ENCODE measurements at regions not wholly inside any gene's neighbourhood (a gene's known extent, or its start where the extent isn't known, plus 50 kb on each side); places are given as distances from the start of the nearest gene placed in this dataset.
"Not testable (repeated sequence)": the region's sequence is repeated elsewhere in the genome, so short reads cannot be mapped to it uniquely, and the experiment has no call there.

GRCh38 chr21:38999161-38999560, 184.1 kb downstream of the PSMG1 start:
- Histone ChIP-seq H4K8ac (ENCODE audit: low read depth in 2 of 2, low read length in 2 of 2) (no peak overlapping the region), H3K79me1 (ENCODE audit: low read depth in 1 of 2, low read length in 2 of 2) (no peaks in the 10 kb centered on the region), H3K4me1 (ENCODE audit: control insufficient read depth, insufficient read depth, low read length) (peaks cover 15% of the 10 kb centered on the region), H3K18ac (ENCODE audit: low read depth, low read length) (no peak overlapping the region), H4K20me1 (ENCODE audit: insufficient read depth, low read length) (no peaks in the 10 kb centered on the region), H3K4me3 (ENCODE audit: insufficient read depth, low read depth, low read length) (no peak overlapping the region), H3K27ac (ENCODE audit: insufficient read depth, low read length) (no peak overlapping the region), H3K27me3 (ENCODE audit: control insufficient read depth, insufficient read depth, low read length) (no peaks in the 10 kb centered on the region), H3K36me3 (ENCODE audit: control insufficient read depth, insufficient read depth, low read length) (no peaks in the 10 kb centered on the region), H2AK5ac (ENCODE audit: low read depth, low read length) (no peak overlapping the region), H4K91ac (ENCODE audit: insufficient read depth, low read depth, low read length) (no peak overlapping the region), H2AFZ (replicated peaks; ENCODE audit: low read length, poor library complexity) (no peak overlapping the region), H2BK120ac (ENCODE audit: low read depth, low read length) (0 out of 2 replicates have a peak overlapping the region, but pooled peaks have one; percentile 14), H2BK15ac (ENCODE audit: low read depth, low read length) (no peak overlapping the region), H2BK20ac (ENCODE audit: low read depth, low read length) (no peak overlapping the region), H3K9me1 (ENCODE audit: insufficient read depth, low read length) (peaks cover 19% of the 10 kb centered on the region), H3K4me2 (ENCODE audit: low read depth, low read length) (no peak overlapping the region), H3K56ac (ENCODE audit: extremely low read depth, insufficient read depth, low read length) (no peak overlapping the region), H3K4ac (ENCODE audit: low read depth, low read length) (no peak overlapping the region), H3K23ac (ENCODE audit: low read depth, low read length) (no peak overlapping the region), H3K9me3 (ENCODE audit: control insufficient read depth, insufficient read depth, low read length) (no peaks in the 10 kb centered on the region), H3K14ac (replicated peaks; ENCODE audit: low read depth, low read length) (0 out of 2 replicates have a peak overlapping the region, but pooled peaks have one; percentile 31), H2BK5ac (ENCODE audit: low read depth, low read length, poor library complexity, severe bottlenecking) (no peak overlapping the region), H3K9ac (ENCODE audit: low read depth, low read length) (no peak overlapping the region), H4K5ac (ENCODE audit: low read depth, low read length) (no peak overlapping the region), H2AK9ac (replicated peaks; ENCODE audit: low read depth, low read length, poor library complexity) (no peak overlapping the region)
- ATAC-seq (ENCODE audit: low read depth), result peak; percentile 42
- TF ChIP-seq CEBPB (IDR thresholded peaks at IDR 0.05; ENCODE audit: low read depth, low read length) (no peak; the same call in 1 of the 2 replicates), NFE2L2 (IDR thresholded peaks at IDR 0.05; ENCODE audit: low read depth, low read length) (no peak), CHD1 (IDR thresholded peaks at IDR 0.05; ENCODE audit: low read depth, low read length) (no peak), RCOR1 (IDR thresholded peaks at IDR 0.05; ENCODE audit: insufficient replicate concordance, low read length) (no peak), RFX5 (IDR thresholded peaks at IDR 0.05; ENCODE audit: low read depth, low read length) (no peak)
- dilution Hi-C loops (cut with HindIII; ENCODE audit: low sequenced_read_pairs, unreplicated experiment) (no loop called here), intact Hi-C loops (cut with micrococcal nuclease) (no loop called here), in situ Hi-C loops (cut with MboI; ENCODE audit: low sequenced_read_pairs) (no loop called here)
- CTCF ChIA-PET, result no interaction called here
- POLR2A ChIA-PET (ENCODE audit: unreplicated experiment), result no interaction called here
- 20% methylated on average over 1 of the region's 3 CpGs; no CpG with 5 or more reads in 1 of the 2 experiments for WGBS, 2 experiments (ENCODE audit: extremely low coverage in 2 of 2, insufficient read length in 1 of 2)
- BruUV-seq (replicated peaks), result no TSS peak
- peak; percentile 64 for DNase-seq

DNA sequence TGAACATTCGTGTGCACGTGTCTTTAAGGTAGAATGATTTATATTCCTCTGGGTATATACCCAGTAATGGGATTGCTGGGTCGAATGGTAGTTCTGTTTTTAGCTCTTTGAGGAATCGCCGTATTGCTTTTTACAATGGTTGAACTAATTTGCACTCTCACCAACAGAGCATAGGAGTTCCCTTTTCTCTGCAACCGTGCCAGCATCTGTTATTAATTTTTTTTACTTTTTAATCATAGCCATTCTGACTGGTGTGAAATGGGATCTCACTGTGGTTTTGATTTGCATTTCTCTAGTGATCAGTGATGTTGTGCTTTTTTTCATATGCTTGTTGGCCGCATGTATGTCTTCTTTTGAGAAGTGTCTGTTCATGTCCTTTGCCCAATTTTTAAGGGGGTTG, 185.0 kb downstream of the PSMG1 start:
- H3K36me3 ChIP-seq (ENCODE audit: control insufficient read depth, insufficient read depth, low read length); DNase-seq; H3K4me3 ChIP-seq (ENCODE audit: insufficient read depth, low read depth, low read length); H3K4ac ChIP-seq (ENCODE audit: low read depth, low read length); H3K9ac ChIP-seq (ENCODE audit: low read depth, low read length); H3K18ac ChIP-seq (ENCODE audit: low read depth, low read length); H3K27me3 ChIP-seq (ENCODE audit: control insufficient read depth, insufficient read depth, low read length); H2BK120ac ChIP-seq (ENCODE audit: low read depth, low read length); H3K79me1 ChIP-seq (ENCODE audit: low read depth in 1 of 2, low read length in 2 of 2); BruUV-seq (replicated peaks); in situ Hi-C loops (cut with MboI; ENCODE audit: low sequenced_read_pairs); H3K4me2 ChIP-seq (ENCODE audit: low read depth, low read length); H2BK15ac ChIP-seq (ENCODE audit: low read depth, low read length); H4K5ac ChIP-seq (ENCODE audit: low read depth, low read length); H2BK20ac ChIP-seq (ENCODE audit: low read depth, low read length); H3K56ac ChIP-seq (ENCODE audit: extremely low read depth, insufficient read depth, low read length); H3K9me3 ChIP-seq (ENCODE audit: control insufficient read depth, insufficient read depth, low read length); POLR2A ChIA-PET (ENCODE audit: unreplicated experiment); H4K91ac ChIP-seq (ENCODE audit: insufficient read depth, low read depth, low read length); CTCF ChIA-PET; H4K20me1 ChIP-seq (ENCODE audit: insufficient read depth, low read length); ATAC-seq (ENCODE audit: low read depth); H2AK9ac ChIP-seq (replicated peaks; ENCODE audit: low read depth, low read length, poor library complexity); intact Hi-C loops (cut with micrococcal nuclease); H2AK5ac ChIP-seq (ENCODE audit: low read depth, low read length); H3K27ac ChIP-seq (ENCODE audit: insufficient read depth, low read length); dilution Hi-C loops (cut with HindIII; ENCODE audit: low sequenced_read_pairs, unreplicated experiment); H4K8ac ChIP-seq (ENCODE audit: low read depth in 2 of 2, low read length in 2 of 2); H3K23ac ChIP-seq (ENCODE audit: low read depth, low read length); H2BK5ac ChIP-seq (ENCODE audit: low read depth, low read length, poor library complexity, severe bottlenecking); H3K14ac ChIP-seq (replicated peaks; ENCODE audit: low read depth, low read length); H2AFZ ChIP-seq (replicated peaks; ENCODE audit: low read length, poor library complexity): not testable (repeated sequence)
- H3K4me1 ChIP-seq (ENCODE audit: control insufficient read depth, insufficient read depth, low read length), result peaks cover 18% of the 10 kb centered on the region
- WGBS, 2 experiments (ENCODE audit: extremely low coverage in 2 of 2, insufficient read length in 1 of 2), result 100% methylated on average over 2 of the region's 7 CpGs; no CpG with 5 or more reads in 1 of the 2 experiments
- peaks cover 22% of the 10 kb centered on the region for H3K9me1 ChIP-seq (ENCODE audit: insufficient read depth, low read length)
